A204.1 (cell line): ENCODE measurements at regions not wholly inside any gene's neighbourhood (a gene's known extent, or its start where the extent isn't known, plus 50 kb on each side); places are given as distances from the start of the nearest gene placed in this dataset.
"Not testable (repeated sequence)": the region's sequence is repeated elsewhere in the genome, so short reads cannot be mapped to it uniquely, and the experiment has no call there.

ENCODE experiments used
- FAIRE-seq: peaks from 2 replicates; lab custom pipeline; 2012; peaks lifted over from hg19 to GRCh38; lab: Jason Lieb, UNC

DNA sequence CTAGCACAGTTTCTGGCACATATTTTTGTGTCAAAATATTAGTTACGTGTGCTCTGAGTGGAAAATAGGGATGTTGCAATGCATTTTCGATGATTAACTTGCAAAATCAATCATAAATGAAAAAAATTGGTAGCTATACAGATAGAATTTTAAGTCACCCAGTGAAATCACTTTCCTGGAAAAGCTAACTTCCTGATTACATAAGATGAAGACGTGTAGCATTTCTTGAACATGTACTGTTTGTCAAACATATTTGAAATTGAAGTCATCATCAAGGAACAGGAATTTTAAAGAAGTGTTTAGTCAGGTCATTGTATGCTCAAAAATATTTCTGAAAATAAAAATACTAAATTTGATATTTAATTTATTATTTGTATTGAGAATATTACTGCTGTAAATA lies 977.7 kb downstream of the PLOD2 start:
- FAIRE-seq = peak; percentile 68

DNA sequence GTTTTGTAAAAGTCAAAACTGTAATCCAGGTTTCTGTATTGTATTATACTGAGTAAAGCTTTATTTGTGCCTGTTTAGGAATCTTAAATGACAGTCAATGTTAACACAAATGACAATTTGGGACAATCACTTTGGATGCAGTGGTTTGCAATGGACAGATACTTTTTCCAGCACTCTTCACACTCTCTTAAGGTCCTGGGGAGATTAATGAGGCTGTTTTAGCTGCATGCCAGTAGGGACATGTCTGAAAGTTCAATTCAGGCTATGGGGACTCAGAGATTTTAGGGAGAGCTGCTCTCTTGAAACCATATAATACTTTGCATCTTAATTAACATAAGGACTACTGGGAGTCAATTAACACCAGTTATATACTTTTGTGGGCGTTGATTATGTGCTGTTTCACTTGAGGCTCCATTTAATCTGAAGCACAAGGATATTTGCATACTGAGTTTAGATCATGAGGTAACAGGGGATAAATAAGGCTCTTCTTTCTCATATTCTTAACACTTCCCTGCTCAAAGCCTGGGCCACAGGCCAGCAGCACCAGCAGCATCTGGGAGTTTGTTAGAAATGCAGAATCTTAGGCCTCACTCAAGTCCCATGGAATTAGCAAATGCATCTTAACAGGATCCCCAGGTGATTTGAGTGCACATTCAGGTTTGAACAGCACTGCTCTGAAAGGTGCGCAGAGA lies 972.8 kb downstream of the PLOD2 start:
- no peak for FAIRE-seq

DNA sequence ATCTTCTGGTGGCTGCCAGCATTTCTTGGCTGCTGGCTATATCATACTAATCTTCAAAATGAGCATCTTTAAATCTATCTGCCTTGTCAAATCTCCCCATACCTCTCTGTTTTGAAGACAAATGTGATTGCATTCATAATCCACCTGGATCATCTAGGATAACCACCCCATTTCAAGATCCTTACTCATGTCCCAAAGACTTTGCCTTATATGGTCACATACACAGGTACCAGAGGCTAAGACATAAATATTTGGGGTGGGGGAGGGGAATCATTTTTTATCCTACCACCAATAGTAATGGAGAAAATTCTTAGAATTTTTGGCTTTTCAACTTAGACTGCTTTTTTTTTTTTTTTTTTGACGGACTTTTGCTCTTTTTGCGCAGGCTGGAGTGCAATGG lies 970.8 kb downstream of the PLOD2 start:
- no peak for FAIRE-seq

DNA sequence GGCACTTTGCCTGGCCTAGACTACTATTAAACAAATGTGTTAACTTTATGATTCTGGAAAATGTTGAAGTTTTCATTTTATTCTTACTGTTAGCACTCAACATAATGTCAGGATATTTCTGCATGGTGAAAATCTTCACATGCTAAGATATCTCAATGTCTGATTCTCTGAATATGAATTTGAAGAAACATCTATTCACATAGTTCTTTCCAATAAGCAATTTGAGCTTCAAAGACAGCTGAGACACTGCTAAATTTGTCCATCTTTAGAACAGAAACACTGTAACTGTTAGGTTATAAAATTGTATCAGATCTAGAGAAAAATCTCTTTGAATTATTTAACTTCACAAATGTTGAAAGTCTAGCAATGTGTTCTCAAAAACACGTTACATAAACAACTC lies 970.2 kb downstream of the PLOD2 start:
- no peak for FAIRE-seq

DNA sequence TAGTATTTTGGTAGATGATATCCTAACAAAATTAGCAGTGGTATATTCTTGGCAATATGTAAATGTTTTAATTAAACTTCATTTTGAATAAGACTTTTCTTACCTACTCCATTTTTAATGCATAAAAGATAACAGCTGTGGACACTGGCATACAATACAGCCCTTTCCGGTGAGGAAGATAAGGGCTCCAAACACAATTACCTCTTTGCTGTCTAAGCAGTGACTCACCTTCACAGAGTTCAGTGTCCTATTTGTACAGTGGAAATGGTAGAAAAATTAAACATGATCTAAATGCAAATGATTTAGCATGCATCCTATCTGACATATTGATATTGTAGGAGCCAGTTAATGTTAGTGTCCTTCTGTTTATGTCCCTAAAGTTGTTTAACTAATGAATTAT lies 969.4 kb downstream of the PLOD2 start:
- FAIRE-seq = no peak

DNA sequence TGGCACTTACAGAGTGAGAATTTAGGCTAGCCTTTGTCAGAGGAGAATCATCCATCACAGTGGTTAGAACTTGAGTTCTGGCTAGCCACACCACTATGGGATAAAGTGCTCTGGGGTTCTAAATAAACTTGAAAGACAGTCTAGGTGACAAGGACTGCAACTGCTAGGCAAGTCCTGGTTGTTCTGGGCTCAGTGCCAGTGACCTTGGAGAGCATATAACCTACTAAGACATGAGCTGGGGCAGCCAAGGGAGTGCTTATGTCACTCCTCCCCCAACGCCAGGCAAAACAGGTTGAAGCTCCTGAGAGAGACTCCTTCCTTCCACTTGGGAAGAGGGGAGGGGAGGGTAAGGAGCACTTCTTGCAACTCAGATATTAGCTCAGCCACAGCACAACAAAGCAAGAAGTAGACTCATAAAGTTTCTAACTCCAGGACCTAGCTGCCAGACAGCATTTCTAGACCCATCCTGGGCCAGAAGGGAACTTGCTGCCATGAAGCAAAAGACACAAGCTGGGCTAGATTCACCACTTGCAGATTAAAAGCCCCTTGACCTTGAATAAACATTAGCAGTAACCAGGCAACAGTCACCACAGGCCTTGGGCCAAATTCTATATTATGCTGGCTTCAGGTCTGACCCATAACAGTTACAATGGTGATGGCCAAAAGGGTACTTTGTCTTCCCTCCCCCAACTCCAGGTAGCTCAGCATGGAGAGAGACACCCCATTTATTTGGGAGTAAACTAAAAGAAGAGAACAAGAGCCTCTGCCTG lies 963.7 kb downstream of the PLOD2 start:
- FAIRE-seq = no peak

DNA sequence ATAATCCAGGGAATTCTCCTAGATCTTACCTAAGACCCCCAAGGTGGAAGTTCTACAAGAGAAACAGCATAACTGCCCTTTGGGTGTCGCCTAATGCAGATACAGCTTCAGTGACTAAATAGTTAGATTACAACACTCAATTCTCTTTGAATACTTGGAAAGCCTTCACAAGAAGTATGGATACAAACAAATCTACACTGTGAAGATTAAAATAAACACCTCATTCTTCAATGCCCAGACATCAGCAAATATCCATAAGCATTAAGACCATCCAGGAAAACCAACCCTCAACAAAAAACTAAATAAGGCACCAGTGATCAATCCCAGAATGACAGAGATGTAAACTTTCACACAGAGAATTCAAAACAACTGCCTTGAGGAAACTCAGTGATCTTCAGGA lies 963.2 kb downstream of the PLOD2 start:
- FAIRE-seq = no peak

DNA sequence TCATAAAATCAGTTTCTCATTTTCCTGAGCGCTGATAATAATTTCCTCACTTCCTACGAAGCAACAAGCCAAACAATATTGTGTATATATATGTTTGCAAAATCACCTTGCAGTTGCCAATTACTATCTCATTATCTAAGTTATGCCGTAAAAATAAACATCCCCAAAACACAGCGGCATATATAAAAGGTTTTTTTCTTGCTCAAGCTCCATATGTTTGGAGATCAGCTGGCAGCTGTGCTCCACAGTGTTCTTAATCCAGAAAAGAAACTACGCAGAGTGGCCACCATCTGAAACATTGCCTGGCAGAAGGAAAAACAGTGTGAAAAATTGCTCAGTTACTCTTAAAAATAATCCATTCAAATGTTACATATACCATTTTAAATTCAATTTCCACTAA lies 951.4 kb downstream of the PLOD2 start:
- FAIRE-seq = no peak

DNA sequence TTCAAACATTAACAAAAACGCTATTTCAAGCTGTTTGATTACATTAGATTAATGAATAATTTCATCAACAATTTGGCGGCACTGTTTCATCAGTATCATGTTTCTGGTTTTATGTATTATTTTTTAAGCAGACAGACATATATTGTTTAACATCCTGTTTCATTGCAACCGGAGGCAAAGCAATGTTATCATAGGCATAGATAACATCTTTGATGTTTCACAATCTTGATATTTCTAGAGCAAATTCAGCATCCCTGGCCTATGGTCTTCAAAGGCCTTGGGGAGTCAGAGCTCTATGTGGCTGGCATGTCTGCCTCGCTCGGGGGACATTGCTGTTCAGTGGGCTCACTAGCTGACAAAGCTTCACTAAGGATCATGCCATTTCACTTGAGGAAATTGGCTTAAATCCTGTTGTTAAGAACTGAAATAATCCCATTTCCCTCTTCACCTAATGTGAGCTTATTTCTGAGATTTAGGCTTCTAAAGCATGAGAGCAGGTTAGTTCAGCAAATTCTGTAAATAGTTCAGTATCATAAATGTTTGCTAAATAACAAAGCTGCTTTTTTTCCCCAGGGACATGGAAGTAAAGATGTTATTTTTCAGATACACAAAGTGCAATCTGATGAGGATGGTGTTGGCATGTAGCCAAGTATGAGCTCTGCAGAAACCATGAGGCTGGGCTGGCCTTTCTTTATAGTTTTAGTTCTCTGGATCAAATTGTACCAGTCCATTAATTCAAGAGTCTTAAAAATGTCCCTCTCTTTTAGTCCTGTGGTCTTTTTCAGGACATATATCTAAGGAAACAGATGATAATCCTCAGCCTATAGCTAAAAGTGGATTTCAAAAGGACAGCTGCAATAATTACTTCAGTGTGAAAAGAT lies 941.4 kb downstream of the PLOD2 start:
- no peak for FAIRE-seq

DNA sequence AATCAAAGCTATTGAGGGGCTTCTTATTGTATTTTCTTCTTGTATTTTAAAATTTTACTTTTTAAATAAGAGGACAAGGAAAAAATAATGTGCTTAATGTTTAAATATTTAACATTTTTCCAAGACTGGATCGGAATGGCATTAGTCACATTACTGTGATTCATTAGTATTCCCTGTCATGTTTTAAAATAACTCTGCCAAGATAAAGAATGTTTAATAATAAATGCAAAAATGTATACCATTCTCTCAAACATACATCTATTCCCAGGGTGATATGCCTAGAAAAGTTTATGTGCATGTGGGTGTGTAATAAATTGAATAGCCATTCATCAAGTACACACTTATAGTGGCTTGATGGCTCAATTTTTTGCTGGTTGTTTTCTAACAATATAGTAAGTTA lies 936.1 kb downstream of the PLOD2 start:
- no peak for FAIRE-seq

DNA sequence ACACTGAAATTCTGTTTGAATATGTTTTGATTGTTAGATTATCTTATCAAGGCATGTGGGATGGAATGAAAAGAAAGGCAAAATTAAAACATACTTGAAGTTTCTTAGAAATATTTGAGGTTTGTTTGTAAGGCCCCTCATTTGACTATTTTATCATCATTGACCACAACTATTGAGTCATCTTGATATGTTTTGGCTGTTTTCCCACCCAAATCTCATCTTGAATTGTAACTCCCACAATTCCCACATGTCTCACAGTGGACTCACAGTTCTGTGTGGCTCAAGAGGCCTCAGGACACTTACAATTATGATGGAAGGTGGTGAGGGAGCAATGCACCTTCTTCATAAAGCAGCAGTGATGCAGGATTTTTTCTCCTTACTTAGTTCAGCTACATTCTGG lies 917.1 kb downstream of the PLOD2 start:
- FAIRE-seq = no peak

DNA sequence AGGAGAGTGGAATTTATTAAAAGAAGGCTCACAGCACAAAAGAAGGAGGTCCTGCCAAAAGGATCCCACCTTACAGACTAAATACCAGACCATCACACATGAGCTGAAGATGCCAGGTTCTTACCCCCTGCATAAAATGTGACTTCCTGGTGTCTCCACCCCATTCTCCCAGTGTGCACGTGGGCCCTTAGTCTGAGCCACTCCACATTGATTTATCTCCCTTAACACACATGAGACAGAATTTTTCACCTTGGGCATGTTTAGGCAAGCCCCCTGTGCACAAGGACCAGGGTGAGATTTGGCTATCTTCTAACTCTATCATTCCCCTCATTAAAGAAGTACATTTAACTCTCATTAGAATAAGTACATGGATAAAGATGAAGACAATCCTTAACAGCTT lies 916.7 kb downstream of the PLOD2 start:
- FAIRE-seq = no peak

DNA sequence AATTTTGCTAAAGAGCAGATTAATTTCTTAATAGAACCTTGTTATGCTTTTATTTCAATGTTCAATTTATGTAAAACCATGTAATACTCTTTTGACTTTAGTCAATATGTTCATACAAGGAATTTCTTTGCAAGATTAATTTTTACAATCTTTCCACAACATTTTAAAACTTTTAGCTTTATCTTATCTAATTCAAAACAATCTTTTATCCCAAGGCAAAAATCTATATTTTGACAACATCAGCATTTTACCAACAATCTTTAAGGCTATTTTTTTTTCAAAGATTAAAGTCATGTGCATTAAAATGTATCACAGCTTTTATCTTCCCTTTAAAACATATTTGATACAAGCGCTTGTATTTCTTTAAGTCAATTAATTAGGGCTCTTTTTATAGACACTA lies 914.7 kb downstream of the PLOD2 start:
- no peak for FAIRE-seq

DNA sequence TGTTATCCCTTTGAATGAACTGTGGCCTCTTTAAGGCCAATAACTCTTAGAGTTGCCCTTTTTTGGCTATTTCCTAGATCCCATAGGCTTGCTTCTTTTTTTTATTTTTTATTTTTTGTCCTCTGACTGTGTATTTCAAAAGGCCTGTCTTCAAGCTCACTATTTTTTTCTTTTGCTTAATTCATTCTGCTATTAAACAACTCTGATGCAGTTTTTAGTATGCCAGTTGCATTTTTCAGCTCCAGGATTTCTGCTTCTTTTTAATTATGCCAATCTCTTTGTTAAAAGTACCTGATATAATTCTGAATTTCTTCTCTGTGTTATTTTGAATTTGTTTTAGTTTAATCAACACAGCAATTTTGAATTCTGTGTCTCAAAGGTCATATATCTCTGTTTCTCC lies 912.1 kb downstream of the PLOD2 start:
- FAIRE-seq = no peak

DNA sequence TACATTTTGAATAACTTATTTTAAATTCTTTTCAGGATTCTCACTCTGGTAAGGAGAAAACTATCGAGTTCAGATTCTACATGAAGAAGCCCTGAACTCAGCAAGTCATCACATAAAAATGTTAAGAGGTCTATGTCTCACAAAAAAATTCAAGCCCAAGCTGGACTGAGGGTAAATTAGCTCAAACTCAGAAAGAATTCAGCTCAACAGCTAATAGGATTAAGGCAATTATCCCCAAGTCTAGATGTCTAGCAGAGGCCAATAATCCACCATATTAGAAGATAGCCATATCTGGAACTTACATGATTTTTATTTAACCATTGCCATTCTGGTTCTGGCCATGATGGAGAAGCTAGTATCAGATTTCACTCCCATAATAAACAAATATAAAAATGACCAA lies 909.7 kb downstream of the PLOD2 start:
- FAIRE-seq = no peak

DNA sequence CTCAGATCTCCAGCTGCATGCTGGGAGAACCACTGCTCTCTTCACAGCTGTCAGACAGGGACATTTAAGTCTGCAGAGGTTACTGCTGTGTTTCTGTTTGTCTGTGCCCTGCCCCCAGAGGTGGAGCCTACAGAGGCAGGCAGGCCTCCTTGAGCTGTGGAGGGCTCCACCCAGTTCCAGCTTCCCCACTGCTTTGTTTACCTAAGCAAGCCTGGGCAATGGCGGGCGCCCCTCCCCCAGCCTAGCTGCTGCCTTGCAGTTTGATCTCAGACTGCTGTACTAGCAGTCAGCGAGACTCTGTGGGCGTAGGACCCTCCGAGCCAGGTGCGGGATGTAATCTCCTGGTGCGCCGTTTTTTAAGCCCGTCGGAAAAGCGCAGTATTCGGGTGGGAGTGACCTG lies 903.0 kb downstream of the PLOD2 start:
- FAIRE-seq = not testable (repeated sequence)

DNA sequence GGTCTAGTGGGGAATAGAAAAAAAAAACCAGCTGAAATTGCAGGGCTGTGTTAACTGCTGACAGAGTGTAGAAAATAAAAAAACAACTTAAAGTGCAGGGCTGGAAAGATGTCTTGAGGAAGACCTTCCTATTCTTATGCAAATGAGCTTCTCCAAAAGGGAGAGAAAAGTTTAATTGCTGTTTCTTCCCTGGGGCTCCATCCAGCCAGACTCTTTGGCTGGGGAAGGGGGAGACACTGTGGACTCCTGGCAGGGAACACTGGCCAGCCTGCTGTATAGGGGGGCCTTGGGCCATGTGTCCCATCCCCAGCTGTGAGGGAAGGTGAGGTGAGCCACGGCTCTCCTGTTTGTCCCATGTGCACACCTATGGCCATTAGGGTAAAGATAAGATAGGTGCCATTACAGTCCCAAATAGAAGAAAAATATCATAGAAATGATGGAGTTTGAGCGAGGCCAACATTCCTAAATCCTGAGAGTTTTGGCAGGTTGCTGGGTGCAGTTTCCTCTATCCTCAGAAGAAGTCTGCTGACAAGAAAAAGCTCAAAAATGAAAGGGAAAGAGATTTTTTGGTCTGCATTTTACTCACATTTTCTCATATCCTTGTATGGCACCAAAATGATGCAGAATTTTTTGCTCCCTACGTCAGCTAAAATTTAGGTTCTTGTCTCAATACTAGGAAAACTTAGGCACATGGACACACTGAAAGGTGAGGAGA lies 901.7 kb downstream of the PLOD2 start:
- FAIRE-seq = no peak

DNA sequence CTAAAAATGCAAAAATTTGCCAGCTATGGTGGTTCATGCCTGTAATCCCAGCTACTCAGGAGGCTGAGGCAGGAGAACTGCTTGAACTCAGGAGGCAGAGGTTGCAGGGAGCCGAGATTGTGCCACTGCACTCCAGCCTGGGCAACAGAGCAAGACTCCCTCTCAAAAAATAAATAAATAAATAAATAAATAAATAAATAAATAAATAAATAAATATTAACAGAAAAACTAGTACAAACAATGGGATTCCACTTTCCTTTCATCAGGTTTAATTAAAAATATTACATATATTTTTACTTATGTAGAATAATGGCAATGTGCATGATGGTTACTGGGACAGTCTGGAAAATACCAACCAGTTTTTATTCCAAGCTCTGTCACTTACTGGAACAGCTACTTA lies 897.5 kb downstream of the PLOD2 start:
- not testable (repeated sequence) for FAIRE-seq

DNA sequence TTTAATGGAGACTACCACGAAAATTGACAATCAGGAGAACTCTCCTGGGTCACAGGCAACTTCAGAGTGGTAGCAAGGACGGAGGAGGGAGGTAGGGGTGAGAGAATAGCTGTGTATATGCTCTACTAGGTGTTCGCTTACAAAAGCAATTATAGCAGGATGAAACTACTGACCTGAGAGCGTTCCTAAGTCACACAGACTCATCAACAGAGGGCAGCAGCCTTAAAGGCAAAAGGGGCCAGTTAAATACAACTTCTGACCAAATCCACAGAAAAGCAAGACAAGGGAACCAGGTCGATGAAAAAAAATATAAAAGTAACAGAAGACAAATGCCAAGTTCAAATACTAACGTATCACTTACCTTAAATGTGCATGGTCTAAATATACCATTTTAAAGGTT lies 894.6 kb downstream of the PLOD2 start:
- FAIRE-seq = no peak

DNA sequence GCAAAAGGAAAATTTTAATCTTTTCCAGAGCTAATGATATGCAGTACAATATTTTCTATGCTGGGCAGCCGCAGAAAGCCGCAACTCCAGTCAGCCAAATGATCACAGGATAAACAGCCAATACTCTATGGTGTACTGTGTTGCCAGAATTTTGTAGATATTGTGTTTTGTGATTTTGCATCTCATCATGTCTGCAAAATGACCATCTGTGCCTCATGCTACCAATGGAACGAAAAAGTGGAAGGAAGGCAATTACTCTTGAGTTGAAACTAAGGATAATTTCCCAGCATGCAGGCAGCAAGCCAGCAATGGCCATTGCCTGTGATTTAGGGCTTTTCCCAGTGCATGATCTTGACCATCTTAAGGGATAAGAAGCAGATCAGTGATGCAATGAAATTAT lies 891.9 kb downstream of the PLOD2 start:
- FAIRE-seq = no peak

DNA sequence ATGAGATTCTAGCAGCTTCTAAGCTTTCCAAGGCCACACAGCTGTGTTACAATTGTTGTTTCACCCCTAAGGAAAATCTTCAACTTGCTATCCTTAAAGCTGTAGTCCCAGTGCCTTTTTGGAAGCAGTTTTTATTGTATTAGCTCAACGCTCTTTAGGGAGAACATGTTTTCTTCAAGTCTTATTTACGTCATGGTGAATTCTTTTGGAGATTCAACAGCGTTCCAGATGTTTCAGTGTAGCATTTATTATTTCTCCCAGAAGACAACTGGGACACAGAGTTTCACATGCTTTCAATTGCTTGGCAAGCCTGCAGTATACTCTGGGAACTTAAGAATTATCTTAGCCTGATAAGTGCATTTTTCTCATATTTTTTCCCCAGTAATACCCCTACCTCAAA lies 888.3 kb downstream of the PLOD2 start:
- no peak for FAIRE-seq

DNA sequence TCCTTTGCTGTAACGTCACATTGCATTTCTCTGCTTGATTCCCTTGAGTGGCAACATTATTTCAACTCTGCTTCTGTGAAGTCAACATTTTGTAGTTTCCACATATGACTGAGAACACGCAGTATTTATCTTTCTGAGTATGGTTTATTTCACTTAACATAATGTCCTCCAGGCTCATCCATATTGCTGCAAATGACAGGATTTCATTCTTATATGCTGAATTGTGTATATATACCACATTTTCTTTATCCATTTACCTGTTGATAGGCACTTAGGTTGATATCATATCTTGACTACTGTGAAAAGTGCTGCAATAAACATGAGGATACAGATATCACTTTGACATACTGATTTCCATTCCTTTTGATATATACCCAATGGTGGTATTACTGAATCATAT lies 878.5 kb downstream of the PLOD2 start:
- FAIRE-seq = no peak

DNA sequence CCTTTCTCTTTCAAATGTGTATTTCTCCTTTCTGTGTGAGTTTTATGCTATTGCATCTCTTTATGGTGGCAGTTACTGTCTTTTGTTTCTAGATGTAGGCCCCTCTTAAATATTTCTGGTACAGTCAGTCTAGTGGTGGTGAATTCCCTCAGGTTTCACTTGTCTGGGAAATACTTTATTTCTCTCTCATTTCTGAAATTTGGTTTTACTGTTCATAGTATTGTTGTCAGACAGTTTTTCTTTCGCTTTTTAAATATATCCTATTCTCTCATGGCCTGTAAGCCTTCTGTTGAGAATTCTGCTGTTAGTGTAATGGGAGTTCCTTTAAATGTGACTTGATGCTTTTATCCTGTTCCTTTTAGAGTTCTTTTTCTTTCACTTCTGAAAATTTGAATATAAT lies 874.0 kb downstream of the PLOD2 start:
- FAIRE-seq = no peak
